ENCODE measurements at regions not wholly inside any gene's neighbourhood (a gene's known extent, or its start where the extent isn't known, plus 50 kb on each side); places are given as distances from the start of the nearest gene placed in this dataset. TPM values are rescaled to one million over a fixed set of nuclear protein-coding genes. Genes with fewer than 3 reads are reported as not detected.

- peaks cover 13 to 20% of the 10 kb centered on the region in 2 experiments for H3K27me3 ChIP-seq (ENCODE audit: control insufficient read depth in 2 of 2, insufficient read depth in 2 of 2, low read length in 2 of 2)
- TF ChIP-seq POLR2A (IDR thresholded peaks at IDR 0.05; ENCODE audit: low read depth, low read length) (no peak), MYC (IDR thresholded peaks at IDR 0.05; ENCODE audit: low read depth, low read length) (no peak), EZH2 (IDR thresholded peaks at IDR 0.05; ENCODE audit: borderline replicate concordance, low read depth, low read length, severe bottlenecking) (no peak), POLR2AphosphoS5 (IDR thresholded peaks at IDR 0.05; ENCODE audit: insufficient read depth, low read depth, low read length) (no peak), FOS (IDR thresholded peaks at IDR 0.05; ENCODE audit: borderline replicate concordance, insufficient read depth, low read length) (no peak), JUN (IDR thresholded peaks at IDR 0.05; ENCODE audit: borderline replicate concordance, insufficient read depth, insufficient read length, low read depth) (no peak), GATA2 (IDR thresholded peaks at IDR 0.05; ENCODE audit: insufficient read depth, insufficient read length, low read depth, low read length) (no peak)
- TF ChIP-seq, protein P1, sequence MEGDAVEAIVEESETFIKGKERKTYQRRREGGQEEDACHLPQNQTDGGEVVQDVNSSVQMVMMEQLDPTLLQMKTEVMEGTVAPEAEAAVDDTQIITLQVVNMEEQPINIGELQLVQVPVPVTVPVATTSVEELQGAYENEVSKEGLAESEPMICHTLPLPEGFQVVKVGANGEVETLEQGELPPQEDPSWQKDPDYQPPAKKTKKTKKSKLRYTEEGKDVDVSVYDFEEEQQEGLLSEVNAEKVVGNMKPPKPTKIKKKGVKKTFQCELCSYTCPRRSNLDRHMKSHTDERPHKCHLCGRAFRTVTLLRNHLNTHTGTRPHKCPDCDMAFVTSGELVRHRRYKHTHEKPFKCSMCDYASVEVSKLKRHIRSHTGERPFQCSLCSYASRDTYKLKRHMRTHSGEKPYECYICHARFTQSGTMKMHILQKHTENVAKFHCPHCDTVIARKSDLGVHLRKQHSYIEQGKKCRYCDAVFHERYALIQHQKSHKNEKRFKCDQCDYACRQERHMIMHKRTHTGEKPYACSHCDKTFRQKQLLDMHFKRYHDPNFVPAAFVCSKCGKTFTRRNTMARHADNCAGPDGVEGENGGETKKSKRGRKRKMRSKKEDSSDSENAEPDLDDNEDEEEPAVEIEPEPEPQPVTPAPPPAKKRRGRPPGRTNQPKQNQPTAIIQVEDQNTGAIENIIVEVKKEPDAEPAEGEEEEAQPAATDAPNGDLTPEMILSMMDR (IDR thresholded peaks at IDR 0.05; ENCODE audit: extremely low read depth in 1 of 2, insufficient read depth in 1 of 2, low read depth in 1 of 2, low read length in 2 of 2), result no peak
- TF ChIP-seq, protein P2, sequence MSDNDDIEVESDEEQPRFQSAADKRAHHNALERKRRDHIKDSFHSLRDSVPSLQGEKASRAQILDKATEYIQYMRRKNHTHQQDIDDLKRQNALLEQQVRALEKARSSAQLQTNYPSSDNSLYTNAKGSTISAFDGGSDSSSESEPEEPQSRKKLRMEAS (IDR thresholded peaks at IDR 0.05; ENCODE audit: insufficient read depth, insufficient read length), result no peak
- no peak for FAIRE-seq
Measured at GRCh38 chr4:57162499-57163019, 52.4 kb upstream of the IGFBP7 start.

More at GRCh38 chr4:57162499-57163019, 52.4 kb upstream of the IGFBP7 start:
- Histone ChIP-seq H3K9me1 (replicated peaks; ENCODE audit: control insufficient read depth, extremely low read depth, insufficient read depth, low read length) (no peaks in the 10 kb centered on the region), H4K20me1 (replicated peaks; ENCODE audit: control insufficient read depth, extremely low read depth, insufficient read depth, low read length) (no peaks in the 10 kb centered on the region), H3K4me3 (replicated peaks in 1 of 3; ENCODE audit: insufficient read depth in 1 of 3, low read depth in 1 of 3, low read length in 3 of 3) (no peak overlapping the region), H2AFZ (ENCODE audit: low read depth, low read length) (no peak overlapping the region), H3K27ac (ENCODE audit: insufficient read depth, low read depth, low read length) (no peak overlapping the region), H3K4me1 (ENCODE audit: control insufficient read depth, extremely low read depth, insufficient read depth, low read length) (no peaks in the 10 kb centered on the region), H3K9ac (replicated peaks; ENCODE audit: extremely low read depth, insufficient read depth, low read length) (no peak overlapping the region), H3K79me2 (ENCODE audit: control insufficient read depth, insufficient read depth, low read length) (no peaks in the 10 kb centered on the region), H3K4me2 (ENCODE audit: insufficient read depth, low read length) (no peak overlapping the region), H3K36me3 (ENCODE audit: control insufficient read depth in 2 of 2, extremely low read depth in 1 of 2, insufficient read depth in 2 of 2, low read length in 2 of 2) (no peaks in the 10 kb centered on the region), H3K9me3 (replicated peaks; ENCODE audit: control insufficient read depth, insufficient read depth, low read length) (no peaks in the 10 kb centered on the region)
- BruUV-seq (replicated peaks), result no TSS peak
- intact Hi-C loops (cut with micrococcal nuclease), result loop anchor here (1.0 kb wide), 4 partner anchors 52 to 124 kb away; partner anchors contain the start of gene IGFBP7
- ChIA-PET CTCF (interaction anchor here (1.1 to 6.5 kb wide), 31 partner anchors 9 to 508 kb away, joined by 3 to 67 read pairs (median 8); partner anchors contain the start of genes IGFBP7 and NOA1), POLR2A (interaction anchor here (1.3 kb wide), 1 partner anchor 124 kb away, joined by 3 read pairs; no protein-coding TSS in a partner anchor)
- dilution Hi-C loops (cut with MboI; ENCODE audit: extremely low pct_ligation_motif_present, low sequenced_read_pairs), result no loop called here
- no peak for DNase-seq (ENCODE audit: low read depth, low spot score)

Small RNA genes lying in the stretch of these regions (small RNA-seq; reads per million reads assigned to genes)
- gene SRIP1 (ENCODE audit: insufficient read depth, insufficient read length, low read depth, low replicate concordance), result not detected

Measured in endothelial cell of umbilical vein (primary cell).